ENCODE measurements at regions not wholly inside any gene's neighbourhood (a gene's known extent, or its start where the extent isn't known, plus 50 kb on each side); places are given as distances from the start of the nearest gene placed in this dataset.

DNA sequence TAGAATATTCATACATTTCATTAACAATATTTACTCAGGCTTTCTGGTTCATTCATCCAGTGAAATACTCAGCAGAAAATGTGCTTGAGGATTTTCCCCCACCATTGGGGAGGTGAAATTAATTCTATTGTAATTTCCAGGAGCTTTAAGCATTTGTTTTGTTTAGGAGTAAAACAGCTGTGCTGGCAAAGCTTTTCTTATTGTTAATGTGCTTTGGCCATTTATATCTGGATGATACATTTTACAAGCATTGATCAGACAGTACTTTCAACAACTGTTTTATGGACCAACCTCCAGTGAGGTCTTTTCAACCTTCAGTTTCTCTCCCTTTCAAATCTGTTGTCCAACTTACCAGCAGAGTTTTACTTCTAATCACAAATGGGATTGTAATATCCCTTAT is 672.4 kb downstream of the CDH11 start:
- TF ChIP-seq POLR2AphosphoS5 (IDR thresholded peaks at IDR 0.05; ENCODE audit: low read depth, low read length) = no peak
- TF ChIP-seq TAF1 (IDR thresholded peaks at IDR 0.05; ENCODE audit: borderline replicate concordance, insufficient read depth, low read length) = no peak
- TF ChIP-seq SIN3A (IDR thresholded peaks at IDR 0.05; ENCODE audit: borderline replicate concordance, insufficient read depth, low read length) = no peak
- TF ChIP-seq FOXP2 (optimal IDR thresholded peaks at IDR 0.05; ENCODE audit: borderline replicate concordance, extremely low read depth, extremely low read length, insufficient read depth) = no peak
- TF ChIP-seq, protein P1, sequence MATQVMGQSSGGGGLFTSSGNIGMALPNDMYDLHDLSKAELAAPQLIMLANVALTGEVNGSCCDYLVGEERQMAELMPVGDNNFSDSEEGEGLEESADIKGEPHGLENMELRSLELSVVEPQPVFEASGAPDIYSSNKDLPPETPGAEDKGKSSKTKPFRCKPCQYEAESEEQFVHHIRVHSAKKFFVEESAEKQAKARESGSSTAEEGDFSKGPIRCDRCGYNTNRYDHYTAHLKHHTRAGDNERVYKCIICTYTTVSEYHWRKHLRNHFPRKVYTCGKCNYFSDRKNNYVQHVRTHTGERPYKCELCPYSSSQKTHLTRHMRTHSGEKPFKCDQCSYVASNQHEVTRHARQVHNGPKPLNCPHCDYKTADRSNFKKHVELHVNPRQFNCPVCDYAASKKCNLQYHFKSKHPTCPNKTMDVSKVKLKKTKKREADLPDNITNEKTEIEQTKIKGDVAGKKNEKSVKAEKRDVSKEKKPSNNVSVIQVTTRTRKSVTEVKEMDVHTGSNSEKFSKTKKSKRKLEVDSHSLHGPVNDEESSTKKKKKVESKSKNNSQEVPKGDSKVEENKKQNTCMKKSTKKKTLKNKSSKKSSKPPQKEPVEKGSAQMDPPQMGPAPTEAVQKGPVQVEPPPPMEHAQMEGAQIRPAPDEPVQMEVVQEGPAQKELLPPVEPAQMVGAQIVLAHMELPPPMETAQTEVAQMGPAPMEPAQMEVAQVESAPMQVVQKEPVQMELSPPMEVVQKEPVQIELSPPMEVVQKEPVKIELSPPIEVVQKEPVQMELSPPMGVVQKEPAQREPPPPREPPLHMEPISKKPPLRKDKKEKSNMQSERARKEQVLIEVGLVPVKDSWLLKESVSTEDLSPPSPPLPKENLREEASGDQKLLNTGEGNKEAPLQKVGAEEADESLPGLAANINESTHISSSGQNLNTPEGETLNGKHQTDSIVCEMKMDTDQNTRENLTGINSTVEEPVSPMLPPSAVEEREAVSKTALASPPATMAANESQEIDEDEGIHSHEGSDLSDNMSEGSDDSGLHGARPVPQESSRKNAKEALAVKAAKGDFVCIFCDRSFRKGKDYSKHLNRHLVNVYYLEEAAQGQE (IDR thresholded peaks at IDR 0.05; ENCODE audit: insufficient read depth in 1 of 2, low read depth in 2 of 2, low read length in 2 of 2) = no peak

DNA sequence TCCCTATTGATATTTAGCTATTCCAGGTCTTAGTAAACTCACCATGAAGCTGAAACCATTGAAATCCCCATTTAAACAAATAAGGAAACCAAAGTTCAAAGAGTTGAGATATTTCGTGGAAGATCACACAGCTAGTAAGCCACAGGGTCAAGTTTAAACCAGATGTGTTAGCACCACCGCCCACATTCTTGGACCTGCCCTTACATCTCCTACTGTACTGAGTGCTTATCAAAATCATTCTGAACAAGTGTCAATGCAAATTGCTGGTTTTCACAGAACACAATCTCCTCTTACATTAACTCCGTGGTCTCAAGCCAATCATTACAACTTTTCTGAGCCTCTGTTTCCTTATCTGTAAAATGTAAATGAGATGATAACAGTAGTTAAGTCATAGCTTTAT is 676.2 kb downstream of the CDH11 start:
- TF ChIP-seq TAF1 (IDR thresholded peaks at IDR 0.05; ENCODE audit: borderline replicate concordance, insufficient read depth, low read length) (no peak), SIN3A (IDR thresholded peaks at IDR 0.05; ENCODE audit: borderline replicate concordance, insufficient read depth, low read length) (no peak), POLR2AphosphoS5 (IDR thresholded peaks at IDR 0.05; ENCODE audit: low read depth, low read length) (no peak), FOXP2 (optimal IDR thresholded peaks at IDR 0.05; ENCODE audit: borderline replicate concordance, extremely low read depth, extremely low read length, insufficient read depth) (no peak)
- TF ChIP-seq, protein P1 (IDR thresholded peaks at IDR 0.05; ENCODE audit: insufficient read depth in 1 of 2, low read depth in 2 of 2, low read length in 2 of 2) = no peak

DNA sequence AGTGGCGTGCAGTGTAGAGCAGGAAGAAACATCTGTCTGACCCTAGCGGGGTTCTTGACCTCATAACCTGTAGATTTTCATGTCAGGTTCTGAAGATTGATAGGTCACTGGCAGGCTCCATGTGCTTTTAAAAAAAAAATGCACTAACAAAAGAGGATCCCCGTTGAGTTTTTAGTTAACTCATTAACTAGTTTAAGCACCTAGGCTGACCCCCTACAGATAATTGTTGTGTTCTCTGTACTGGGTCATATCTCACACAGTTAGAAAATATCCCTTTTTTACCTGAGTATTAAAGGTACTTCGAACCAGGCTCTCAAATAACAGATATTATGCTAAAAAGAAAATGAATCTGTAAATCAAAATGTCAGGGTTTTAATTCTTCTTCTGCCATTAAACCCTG is 676.6 kb downstream of the CDH11 start:
- TF ChIP-seq POLR2AphosphoS5 (IDR thresholded peaks at IDR 0.05; ENCODE audit: low read depth, low read length) (no peak), TAF1 (IDR thresholded peaks at IDR 0.05; ENCODE audit: borderline replicate concordance, insufficient read depth, low read length) (no peak), SIN3A (IDR thresholded peaks at IDR 0.05; ENCODE audit: borderline replicate concordance, insufficient read depth, low read length) (no peak), FOXP2 (optimal IDR thresholded peaks at IDR 0.05; ENCODE audit: borderline replicate concordance, extremely low read depth, extremely low read length, insufficient read depth) (no peak)
- TF ChIP-seq, protein P1 (IDR thresholded peaks at IDR 0.05; ENCODE audit: insufficient read depth in 1 of 2, low read depth in 2 of 2, low read length in 2 of 2) = no peak

DNA sequence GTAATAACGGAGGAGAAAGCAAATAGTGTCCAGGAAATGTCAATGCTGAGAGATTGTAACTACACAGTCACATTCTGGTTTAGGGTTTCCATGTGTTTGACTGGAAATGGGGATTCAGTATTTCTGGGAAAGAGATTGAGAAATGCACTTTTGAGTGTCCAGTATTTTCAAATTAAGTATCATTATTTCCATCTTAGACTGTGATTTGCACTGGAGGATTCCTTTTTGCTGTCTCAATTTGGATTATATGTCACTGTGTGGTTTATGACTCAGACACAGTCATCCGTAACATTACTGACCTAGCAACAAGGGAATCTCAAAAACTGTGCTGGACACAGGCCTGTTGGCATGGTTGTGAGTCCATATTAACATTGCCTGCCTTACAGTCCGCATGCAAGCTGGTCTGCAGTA is 681.4 kb downstream of the CDH11 start:
- no peak for TF ChIP-seq TAF1 (IDR thresholded peaks at IDR 0.05; ENCODE audit: borderline replicate concordance, insufficient read depth, low read length)
- no peak for TF ChIP-seq FOXP2 (optimal IDR thresholded peaks at IDR 0.05; ENCODE audit: borderline replicate concordance, extremely low read depth, extremely low read length, insufficient read depth)
- TF ChIP-seq, protein P1 (IDR thresholded peaks at IDR 0.05; ENCODE audit: insufficient read depth in 1 of 2, low read depth in 2 of 2, low read length in 2 of 2) = peak in 1 of 2 experiments; percentile 11; a peak in 1 of 4 replicates
- no peak for TF ChIP-seq SIN3A (IDR thresholded peaks at IDR 0.05; ENCODE audit: borderline replicate concordance, insufficient read depth, low read length)

DNA sequence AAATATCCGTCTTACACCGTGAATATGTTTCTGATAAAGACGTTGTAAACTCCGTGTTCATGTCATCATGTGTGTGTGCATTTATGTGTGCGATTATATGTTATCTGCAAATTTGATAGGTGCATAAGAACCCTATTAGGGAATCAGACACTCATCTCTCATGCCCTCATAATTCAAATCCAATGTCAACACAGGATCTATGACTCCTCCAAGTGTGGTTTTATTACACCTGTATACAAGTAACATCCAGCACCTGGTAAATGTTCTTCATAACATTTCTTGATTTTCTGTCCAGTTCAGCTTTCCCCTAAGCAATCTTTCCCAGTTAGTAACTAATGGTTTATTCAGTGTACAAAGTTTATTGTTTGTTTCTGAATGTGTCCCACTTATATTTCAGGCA is 681.9 kb downstream of the CDH11 start:
- TF ChIP-seq FOXP2 (optimal IDR thresholded peaks at IDR 0.05; ENCODE audit: borderline replicate concordance, extremely low read depth, extremely low read length, insufficient read depth) = no peak
- TF ChIP-seq, protein P1 (IDR thresholded peaks at IDR 0.05; ENCODE audit: insufficient read depth in 1 of 2, low read depth in 2 of 2, low read length in 2 of 2) = no peak
- TF ChIP-seq POLR2AphosphoS5 (IDR thresholded peaks at IDR 0.05; ENCODE audit: low read depth, low read length) = no peak
- no peak for TF ChIP-seq TAF1 (IDR thresholded peaks at IDR 0.05; ENCODE audit: borderline replicate concordance, insufficient read depth, low read length)
- no peak for TF ChIP-seq SIN3A (IDR thresholded peaks at IDR 0.05; ENCODE audit: borderline replicate concordance, insufficient read depth, low read length)

All from PFSK-1 (cell line).